ENCODE measurements at regions not wholly inside any gene's neighbourhood (a gene's known extent, or its start where the extent isn't known, plus 50 kb on each side); places are given as distances from the start of the nearest gene placed in this dataset.

- DNase-seq = no peak
Observed at GRCh38 chr2:120461546-120462537, 115.9 kb downstream of the INHBB start.

DNA sequence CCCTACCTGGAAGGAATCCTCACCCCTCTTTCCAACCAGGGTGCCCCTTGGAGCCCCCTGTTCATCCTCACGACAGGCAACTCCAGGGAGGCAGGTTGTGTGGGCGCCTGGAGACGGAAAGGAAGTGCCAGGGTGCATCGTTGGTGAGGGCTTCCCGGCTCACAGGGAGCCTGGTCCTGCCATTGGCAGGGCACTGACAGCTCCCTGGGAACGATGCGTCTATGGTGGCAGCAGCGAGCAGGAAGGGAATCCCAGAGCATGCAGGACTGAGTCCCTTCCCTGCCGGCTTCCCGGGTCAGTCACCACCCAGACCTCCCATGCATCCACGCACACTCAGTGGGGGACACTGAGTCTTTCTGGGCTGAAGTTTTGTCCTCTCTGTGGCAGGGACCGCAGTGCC, 117.6 kb downstream of the INHBB start:
- DNase-seq = no peak

DNA sequence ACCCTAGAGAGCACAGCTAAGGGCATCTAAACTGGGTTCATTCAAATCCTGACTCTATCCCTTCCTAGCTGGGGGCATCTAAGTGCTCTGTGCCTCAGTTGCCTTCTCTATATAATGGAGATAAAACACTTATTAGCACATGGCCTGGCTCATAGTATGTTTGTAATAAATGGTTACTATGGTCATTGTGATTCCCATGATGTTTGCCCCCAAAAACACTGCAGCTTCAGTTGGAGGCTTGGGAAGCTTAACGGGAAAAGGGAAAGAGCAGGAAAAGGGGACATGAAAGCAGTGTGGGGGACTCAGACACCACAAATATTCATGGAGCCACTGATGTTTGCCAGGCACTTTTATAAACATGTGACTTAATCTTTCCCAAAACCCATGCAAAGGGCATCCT, 118.1 kb downstream of the INHBB start:
- no peak for DNase-seq

DNA sequence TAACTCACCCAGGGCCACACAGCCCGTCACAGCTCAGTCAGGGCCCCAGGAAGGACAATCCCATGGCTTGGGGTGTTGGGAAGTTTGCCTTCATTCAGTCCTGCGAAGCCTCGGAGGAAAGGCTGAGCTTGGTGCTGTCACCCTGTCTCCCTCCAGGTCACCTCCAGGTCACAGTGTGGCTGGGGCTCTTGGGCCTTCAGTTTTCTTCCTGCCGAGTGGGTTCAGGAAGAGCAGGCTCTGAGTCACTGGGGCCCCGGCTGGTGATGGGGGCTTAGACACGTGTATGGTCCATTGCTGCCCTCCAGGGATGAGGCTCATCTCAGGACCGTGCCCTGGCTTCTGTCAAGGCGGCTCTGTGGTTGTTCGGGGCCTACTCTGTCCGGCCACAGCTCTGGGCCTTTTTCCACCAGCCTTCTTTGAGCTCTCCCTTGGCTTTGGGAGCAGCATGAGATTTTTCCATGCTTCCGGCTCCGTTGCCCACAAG, 118.6 kb downstream of the INHBB start:
- no peak for DNase-seq

DNA sequence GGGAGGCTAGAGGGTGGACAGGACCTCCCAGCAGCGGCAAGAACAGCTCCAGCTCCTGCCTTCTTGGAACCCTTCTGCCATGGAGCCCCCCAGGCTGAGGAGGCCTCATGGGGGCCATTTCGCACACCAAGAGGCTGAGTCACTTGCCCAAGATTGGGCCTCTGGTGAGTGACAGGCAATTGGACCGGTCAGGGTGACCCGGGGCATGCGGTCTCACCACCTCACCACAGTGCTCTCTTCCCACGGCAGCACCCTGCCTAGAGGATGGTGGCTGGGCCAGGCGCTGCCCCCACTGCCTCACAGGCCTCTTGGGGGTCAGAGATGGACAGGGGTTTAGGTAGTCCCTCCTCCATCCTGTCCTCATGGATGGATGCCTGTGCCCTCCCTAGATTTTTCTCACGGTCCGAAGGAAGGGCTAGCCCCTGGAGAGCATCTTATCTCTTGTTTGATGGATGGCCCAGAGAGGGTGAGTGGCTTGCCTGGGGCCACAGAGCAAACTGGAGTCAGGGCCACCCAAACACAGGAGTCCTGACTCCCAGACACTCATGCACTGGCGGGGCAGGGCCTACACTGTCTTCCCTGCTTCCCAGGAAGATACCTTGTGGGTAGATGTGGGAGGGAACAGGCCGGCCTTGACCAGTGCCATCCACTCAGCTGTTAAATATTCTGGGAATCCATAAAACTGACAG, 119.2 kb downstream of the INHBB start:
- no peak for DNase-seq

DNA sequence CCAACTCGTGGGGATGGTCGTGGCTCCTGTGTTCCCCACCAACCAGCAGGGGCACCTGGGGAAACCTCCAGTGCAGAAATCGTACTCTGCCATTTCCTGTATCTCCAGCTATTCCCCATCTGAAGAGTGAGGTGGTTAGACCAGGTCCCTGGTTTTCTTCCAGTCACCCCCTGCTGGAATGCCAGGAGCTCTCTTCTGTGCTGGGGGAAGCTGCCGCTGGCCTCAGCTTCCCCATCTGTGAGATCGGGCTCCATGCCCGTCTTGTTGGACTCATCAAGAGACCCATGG, 119.7 kb downstream of the INHBB start:
- DNase-seq = no peak

DNA sequence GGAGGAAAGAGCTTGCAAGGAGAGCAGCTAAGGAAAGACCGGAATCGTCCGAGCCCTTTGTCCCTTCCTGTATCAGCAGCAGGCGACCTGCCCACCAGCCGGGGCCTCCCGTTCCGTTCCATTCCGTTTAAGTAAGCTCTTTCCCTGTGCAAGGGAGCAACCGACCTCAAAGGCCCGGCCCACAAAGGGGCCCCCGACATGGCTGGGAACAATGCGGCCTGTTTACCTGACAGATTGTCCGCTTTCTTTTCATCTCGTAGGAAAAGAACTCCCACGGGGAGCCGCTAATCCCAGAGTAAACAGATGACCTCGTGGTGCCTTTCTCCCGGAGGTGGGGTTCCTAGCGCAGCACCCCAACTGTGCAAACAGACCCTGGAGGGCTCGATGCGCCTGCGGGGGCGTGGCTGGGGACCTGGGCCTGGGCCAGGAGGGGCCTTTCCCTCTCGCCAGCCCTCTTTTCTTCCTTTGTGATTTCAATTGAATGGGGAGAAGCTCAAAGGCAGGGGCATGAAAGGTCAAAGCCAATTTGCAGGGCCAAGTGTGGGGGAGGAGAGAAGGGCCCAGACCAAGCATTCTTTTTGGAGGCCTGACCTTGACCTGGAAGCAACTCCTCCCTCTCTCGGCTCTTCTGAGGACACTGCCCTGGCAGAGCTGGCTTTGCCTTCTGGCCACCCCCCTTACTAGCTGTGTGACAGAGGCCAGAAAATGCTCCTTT, 120.2 kb downstream of the INHBB start:
- no peak for DNase-seq

GRCh38 chr2:120466704-120467054, 120.7 kb downstream of the INHBB start:
- no peak for DNase-seq

DNA sequence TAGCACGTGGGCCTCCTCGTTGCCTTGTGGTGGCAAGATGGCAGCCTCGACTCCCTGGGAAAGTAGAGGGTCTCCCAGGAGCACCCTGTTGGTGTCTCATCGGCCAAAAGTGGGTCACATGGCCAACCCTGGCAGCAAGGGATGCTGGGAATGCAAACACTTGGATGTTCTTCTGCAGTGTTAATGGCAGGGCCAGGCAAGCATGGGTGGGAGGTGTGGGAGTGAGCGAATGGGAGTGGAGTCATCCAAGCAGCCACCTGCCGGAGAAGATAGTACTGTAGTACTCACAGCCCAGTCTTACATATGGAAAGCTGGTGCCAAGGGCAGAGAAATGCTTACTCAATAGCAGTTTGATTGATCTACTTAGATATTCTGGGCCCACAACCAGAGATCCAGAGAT, 122.2 kb downstream of the INHBB start:
- DNase-seq = no peak

DNA sequence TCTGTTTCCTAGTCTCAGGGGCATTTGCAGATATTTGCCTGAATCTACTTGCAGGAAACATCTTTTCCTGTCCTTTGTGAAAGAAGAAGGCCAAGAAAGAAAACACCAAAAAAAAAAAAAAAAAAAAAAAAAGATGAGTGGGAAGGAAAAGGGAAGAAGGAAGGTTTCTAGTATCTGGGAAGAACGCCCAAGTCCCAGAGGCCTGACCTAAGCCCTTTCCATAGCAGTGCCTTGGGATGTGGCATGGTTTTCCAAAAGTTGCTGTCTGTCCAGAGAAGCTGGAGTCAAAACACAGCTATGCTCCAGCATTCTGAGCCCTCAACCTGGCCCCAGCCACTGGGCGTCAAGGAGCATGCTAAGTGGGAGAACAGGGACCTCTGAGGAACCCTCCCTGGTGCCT, 123.5 kb downstream of the INHBB start:
- no peak for DNase-seq

DNA sequence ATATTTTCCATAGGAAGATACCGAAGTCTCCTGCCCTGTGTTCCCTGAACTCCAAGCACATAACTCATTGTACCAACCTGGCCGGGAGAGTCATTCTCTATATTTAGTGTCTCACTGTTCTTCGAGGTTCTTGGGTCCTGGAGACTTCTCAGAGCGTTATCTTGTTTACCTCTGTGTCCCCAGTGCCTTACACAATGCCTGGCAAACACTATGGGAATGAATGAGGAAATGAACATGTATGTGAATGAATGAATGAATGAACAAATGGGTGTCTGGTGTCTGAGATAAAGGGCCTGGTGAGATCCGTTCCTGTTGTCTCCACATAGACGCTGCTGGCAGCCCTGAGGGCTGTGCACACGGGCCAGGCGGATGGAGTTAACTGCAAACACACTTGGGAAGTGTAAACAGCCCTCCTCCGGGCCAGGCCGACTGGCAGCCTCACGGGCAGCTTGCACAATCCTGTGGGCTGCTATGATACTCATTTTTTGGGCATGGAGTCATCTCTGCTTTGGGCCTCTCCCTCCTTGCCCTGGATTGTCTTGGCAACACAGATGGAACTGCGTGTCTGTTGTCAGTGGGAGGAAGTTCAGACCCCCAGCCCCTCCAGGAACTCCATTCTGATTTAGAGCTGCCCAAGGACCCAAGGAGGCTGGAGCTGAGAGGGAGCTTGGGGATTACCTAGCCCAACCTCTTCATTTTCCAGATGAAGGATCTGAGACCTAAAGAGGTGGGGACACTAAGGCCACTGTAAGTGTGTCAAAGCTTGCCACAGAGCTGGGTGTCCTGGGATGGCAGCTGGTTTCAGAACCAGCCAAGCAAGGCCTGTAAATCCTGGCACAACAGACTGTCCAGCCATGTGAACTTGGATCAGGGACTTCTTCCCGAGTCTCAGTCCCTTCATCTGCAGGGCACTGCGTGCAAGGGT, 124.4 kb downstream of the INHBB start:
- DNase-seq = no peak

GRCh38 chr2:120471166-120471565, 125.2 kb downstream of the INHBB start:
- no peak for DNase-seq

- DNase-seq = no peak
Observed at GRCh38 chr2:120472031-120472430, 126.1 kb downstream of the INHBB start.

- no peak for DNase-seq
Observed at GRCh38 chr2:120472891-120473309, 127.0 kb downstream of the INHBB start.

GRCh38 chr2:120473522-120474271, 127.8 kb downstream of the INHBB start:
- no peak for DNase-seq

DNA sequence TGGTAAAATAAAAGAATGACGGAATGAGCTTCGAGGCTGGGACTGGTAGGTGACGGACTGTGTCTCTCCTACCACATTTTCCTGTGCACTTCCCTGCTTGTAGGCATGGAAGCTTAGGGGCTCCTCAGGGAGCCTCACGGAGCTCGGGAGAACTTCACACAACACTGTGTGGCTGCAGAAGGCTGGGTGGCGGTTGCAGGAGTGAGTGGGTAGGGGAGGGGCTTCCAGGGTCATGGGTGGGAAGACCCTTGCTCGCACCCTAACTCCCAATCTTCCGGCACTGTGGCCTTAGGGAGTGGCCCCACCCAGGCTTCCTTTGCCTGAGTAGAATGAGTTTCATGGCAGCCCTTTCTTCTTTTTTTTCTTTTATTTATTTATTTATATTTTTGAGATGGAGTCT, 128.6 kb downstream of the INHBB start:
- no peak for DNase-seq

DNA sequence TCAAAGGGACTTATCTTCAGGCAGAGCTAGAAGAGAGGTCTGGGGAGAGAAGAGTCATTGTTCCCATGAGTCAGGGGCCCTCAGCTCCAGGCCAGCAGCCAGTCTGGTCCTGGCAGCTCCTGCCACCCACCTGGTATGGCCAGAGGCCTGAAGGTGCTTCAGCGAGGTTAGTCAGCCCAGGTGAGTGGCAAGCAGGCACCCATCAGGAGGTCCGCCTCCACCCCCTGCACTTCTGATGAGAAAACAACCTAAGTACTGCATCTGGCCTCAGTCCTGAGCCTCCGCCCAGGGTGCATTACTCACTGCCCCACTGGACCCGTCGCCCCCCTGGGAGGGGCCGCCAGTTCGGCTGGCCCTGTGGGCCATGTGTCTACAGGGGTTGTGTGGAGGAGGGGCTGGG, 130.2 kb downstream of the INHBB start:
- no peak for DNase-seq

GRCh38 chr2:120477198-120477597, 131.3 kb downstream of the INHBB start:
- DNase-seq = no peak

DNA sequence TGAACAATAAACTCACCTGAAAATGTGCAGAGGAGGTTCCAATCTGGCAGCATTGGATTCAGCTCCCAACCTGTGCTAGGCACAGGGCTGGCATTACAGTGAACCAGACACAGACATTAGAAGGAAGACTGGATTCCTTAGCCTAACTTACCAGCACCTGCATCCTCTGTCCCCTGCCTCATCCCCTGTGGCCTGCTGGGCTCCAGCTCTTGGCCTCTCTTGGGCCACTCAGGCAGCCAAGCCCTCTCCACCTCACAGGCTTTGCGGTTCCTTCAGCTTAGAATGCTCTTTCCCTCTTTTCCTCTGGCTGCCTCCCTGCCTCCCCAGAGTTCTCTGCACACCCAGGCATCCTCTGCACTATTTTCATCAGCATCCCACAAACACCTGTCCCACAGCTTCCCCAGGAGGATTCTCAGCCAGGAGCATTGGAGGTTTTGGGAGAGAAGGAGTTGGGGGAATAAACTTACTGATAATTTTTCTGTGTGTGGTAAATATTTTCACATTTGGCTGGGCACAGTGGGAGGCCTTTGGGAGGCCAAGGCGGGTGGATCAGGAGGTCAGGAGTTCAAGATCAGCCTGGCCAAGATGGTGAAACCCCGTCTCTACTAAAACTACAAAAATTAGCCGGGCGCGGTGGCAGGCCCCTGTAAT, 132.0 kb downstream of the INHBB start:
- no peak for DNase-seq

GRCh38 chr2:120480346-120480902, 134.5 kb downstream of the INHBB start:
- DNase-seq = no peak

GRCh38 chr2:120480903-120481445, 135.0 kb downstream of the INHBB start:
- DNase-seq = no peak
